DMS 273 (cell line): ENCODE measurements at regions not wholly inside any gene's neighbourhood (a gene's known extent, or its start where the extent isn't known, plus 50 kb on each side); places are given as distances from the start of the nearest gene placed in this dataset.

Experiments
- DNase-seq: peaks from one replicate; lab custom pipeline; 2025; ENCODE audit not compliant: unreplicated experiment; lab: John Stamatoyannopoulos, UW

DNA sequence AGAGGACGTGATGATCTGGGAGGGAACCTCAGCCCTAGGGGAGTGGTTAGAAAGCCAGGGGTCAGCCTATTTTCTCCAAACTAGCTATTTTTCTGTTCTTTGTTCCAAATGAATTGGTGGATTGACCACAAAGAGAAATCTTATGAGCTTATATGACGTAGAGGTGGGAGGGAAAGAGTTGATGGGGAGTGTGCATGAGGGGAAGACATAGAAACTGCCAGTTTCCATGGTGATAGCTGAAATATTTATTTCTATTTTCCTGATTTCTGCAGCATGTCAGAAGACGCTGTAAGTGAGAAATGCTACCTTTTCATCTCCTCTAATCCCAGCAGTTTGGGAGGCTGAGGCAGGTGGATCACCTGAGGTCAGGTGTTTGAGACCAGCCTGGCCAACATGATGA lies 51.4 kb upstream of the CISTR start:
- no peak for DNase-seq

DNA sequence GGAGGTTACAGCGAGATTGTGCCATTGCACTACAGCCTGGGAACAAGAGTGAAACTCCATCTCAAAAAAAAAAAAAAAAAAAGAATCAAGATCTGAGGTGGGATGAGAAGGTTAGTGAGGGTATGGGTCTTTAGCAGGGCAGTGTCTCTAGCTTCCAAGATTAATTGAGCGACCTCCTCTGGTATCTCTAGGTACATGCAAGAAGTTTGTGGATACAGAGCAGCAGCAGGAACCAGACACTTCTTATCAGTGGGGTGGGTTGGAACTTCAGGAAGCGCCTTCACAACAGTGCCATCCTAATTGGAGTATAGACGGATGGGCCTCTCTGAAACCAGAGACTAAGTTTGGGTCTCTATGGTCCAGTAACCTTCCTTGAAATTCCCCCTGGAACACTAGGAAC lies 51.9 kb upstream of the CISTR start:
- DNase-seq = peak; percentile 28

GRCh38 chr12:53804429-53804828 lies 52.6 kb upstream of the CISTR start:
- no peak for DNase-seq

DNA sequence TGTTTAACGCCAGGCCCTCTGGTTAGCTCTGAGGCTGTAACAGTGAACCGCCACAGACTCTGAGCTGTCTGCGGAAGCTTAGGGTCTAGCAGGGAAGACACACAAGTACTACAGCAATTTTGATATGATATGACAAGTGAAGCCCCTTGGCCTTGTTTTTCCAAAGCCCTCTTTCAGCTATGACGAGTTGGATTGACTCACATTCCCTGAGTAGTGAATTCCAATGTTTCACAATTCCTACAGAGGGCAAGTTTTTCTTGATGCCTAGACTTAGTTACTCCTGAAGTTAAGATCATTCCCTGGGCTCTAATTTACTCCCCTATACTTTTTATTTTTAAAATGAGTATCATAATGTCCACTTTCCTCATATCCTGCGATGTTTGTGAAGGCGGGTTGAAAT lies 53.3 kb upstream of the CISTR start:
- DNase-seq = no peak

DNA sequence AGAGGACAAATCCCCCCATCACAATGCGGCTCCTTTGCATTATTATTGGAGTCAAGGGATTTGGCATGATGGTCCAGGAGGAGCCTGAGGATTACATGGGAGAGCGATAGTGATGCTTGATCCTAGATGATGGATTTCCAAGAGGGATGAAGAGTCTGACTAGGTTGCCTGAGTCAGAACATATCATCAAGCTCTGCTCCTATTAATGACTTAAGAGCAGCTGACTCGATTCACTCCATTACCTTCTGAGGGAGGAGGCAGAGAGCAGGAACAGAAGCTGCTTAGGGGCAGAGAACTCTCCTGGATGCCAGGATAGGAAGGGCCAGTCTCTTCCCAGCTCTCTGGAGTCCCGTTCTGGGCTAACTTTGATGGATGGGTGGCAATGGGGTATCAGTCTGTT lies 54.0 kb upstream of the CISTR start:
- DNase-seq = no peak

DNA sequence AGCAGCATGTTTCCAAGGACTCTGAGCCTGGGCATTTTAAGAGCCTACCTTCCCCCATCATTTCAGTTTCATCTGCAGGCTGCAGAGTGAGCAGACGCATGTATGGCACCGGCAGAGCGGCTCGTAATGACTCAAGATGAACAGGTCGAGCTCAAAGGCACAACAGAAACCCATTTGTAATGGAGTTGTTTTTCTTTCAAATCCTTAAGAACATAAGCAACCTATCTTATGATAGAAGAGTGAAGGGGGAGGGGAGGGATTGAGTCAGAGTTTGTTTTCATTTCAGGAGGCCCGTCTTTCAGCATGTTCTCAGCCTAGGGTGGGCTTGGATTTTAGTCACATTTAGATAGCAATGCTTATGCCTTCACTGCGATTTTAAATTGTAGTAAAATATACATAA lies 54.9 kb upstream of the CISTR start:
- DNase-seq = no peak

DNA sequence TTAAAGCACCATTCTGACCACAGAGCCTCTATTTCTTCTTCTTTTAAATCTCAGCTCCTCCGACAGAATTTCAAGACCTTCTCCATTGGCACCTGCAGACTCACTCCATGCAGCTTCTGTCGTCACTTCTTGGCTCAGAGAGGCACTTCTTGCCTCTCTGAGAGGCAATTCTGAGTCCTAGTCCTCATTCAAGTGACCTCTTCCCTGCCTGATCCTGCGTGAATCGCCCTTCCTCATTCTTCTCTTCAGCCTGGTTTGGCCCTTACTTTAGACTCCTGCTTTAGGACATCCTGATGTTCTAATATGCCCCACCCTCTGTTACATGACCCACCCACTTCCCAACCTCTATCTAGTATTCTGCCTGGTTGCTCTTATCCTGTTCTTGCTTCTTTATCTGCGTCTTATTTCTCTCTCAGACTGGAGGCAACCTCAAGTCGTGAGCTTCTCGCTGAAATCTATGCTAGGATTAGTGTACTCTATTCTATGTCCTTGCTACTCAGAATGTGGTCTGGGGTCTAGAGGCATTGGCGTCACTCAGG lies 55.6 kb upstream of the CISTR start:
- DNase-seq = no peak

GRCh38 chr12:53808023-53808705 lies 56.4 kb upstream of the CISTR start:
- no peak for DNase-seq

DNA sequence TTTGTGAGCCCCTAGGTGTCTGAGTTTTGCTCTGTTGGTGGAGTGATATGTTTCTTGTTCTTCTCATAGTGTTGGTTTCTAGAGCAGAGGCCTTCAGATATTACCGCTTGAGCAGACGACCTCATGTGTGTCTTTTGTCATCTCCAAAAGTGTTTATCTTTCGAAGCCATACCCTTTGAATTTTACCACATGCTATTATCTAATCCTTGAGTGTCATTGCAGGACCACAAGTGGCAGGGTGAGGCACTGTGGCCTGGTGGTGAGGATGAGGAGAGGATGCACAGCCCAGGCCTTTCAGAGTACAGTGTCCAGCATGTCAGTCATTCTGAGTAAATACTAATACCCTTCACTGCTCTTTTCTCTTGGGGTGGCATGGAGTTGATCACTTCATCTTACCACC lies 57.2 kb upstream of the CISTR start:
- no peak for DNase-seq

- no peak for DNase-seq
Observed at GRCh38 chr12:53810950-53811349, 59.2 kb upstream of the CISTR start.

- no peak for DNase-seq
Observed at GRCh38 chr12:53811606-53812005, 59.8 kb upstream of the CISTR start.

DNA sequence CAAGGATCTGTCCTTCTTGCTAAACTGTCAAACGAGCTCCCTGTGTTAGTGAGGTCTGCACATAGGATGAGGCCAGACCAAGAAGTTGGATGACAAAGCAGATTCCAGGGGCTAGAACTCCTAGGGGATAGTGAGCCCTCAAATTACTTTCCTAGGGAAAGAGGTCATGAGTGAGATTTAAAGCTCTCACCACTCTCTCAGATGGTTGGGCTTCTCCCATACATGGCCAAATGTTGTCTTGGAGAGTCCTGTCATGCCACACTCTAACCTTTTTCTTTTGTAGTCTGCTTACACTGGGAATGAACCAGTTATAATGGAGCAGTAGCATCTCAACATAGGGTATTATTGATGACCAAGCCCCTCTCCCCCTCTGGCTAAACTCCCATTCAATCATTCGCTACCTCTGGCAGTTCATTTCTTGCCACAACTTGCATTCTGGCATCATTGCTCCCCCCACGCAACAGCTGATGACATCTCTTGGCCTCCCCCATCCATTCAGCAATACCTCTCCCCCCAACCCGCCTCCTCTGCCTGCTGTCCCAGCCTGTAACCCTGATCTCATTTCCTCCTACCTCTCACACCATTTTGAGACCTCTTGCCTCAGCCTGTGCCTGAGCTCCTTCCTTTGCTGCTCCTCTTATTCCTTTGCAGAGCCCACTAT lies 64.7 kb upstream of the CISTR start:
- DNase-seq = no peak

DNA sequence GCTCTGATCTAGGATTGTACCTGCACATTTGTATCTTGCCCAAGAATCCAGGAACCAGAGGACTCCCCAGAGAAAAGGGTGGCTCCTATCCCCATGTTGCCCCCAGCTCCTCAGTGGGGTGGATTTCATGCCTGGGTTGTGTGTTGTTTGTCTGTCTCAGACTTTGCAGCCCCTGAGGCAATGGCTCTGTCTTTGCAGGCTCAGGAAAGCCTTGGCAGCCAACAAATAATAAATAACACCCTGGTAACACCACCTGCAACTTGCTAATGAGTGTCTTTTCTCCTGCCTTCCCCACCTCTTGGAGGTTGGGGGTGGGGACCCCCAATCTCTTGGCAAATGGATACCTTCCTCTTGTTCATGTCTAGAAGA lies 65.2 kb upstream of the CISTR start:
- DNase-seq = no peak

DNA sequence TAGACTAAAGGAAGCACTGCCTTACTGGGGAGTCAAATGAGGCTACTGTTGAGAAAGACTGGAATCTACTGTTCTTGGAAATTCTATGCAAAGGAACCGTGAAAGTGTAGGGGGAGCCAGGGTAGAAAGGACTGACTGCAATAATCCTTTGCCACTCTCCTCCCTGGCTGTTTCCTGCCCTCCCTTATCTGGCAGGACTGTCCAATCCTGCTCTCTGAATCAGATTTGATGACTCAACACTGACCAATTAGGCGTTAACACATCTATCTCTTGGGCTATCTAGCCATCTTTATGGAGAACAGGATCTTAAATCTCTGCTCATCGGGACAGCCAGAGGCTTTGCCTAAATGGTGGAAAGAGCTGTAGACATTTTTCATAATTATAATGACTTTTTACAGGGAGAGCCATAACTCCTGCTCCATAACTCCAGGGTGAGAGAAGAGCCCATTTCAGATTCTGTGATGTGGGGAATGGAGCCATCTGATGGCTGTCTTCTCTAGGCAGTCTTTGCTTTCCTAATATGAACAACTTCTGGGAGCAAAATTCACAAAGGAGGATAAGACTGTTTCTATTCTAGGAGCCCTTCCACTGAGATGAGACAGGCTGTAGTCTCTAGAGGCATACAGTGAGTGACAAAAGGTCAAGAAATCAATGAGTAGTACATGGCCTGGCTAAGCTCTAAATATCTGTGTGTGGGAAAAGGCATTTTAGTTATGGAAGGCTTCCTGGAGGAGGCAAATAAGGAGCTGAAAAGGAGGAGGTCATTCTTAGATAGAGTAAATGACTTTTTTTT lies 68.9 kb upstream of the CISTR start:
- no peak for DNase-seq

DNA sequence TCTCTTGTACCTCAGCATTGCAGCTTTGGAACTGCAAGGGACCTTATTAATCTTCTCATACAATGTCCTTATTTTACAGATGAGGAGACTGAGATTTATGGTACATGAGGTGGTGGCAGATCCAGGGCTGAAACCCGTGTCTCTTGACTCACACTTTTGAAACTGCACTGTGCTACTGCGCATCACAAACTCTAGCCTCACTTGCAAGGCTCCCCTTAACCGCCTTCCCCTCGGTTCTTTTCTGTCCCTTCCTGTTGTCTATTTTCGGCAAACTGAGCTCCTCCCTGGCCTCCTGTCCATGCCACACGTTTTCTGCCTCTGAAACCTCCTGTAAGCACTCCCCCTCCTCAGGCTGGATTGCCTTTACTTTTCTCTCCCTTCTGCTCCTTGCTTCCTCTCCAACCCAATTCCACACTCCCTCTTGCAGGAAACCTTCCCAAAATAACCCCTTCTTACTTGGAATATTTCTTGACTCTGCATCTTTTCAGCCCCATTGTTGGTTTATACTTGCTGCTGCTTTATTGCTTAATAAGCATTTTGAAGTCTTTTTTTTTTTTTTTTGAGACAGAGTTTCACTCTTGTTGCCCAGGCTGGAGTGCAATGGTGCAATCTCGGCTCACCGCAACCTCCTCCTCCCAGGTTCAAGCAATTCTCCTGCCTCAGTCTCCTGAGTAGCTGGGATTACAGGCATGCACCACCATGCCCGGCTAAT lies 72.4 kb upstream of the CISTR start:
- no peak for DNase-seq

DNA sequence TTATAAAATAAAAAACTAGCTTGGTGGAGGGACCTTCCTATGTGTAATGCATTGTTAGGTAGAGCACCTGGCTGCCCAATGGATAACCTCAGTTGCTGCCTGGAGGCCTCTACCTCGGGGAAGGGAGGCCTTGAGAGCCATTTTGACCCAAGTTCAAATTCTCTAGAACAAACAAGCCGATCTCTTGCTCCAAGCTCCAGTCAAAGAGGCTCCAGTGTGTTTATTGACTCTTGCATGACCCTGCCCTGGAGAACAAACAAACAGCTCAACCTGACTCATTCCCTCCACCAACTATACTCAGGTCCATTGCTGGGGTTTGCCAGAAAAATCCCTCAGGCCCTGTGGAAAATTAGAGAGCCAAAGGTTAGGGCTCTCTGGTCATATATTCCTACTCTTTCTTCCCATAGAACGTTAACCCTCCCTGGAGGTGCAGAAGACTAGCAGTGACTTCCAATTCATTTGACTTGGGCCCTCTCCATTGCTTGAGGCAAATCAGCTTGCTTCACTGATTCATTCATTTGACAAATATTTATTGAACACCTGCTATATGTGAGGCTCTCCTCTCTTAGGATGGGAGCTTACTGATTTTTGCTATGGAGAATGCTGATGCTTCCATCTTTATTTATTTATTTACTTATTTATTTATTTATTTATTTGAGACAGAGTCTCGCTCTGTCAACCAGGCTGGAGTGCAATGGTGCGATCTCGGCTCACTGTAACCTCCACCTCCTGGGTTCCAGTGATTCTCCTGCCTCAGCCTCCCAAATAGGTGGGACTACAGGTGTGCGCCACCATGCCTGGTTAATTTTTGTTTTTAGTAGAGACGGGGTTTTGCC lies 73.7 kb upstream of the CISTR start:
- DNase-seq = no peak

GRCh38 chr12:53827306-53827705 lies 75.5 kb upstream of the CISTR start:
- DNase-seq = no peak

GRCh38 chr12:53828598-53828997 lies 76.8 kb upstream of the CISTR start:
- DNase-seq = no peak

DNA sequence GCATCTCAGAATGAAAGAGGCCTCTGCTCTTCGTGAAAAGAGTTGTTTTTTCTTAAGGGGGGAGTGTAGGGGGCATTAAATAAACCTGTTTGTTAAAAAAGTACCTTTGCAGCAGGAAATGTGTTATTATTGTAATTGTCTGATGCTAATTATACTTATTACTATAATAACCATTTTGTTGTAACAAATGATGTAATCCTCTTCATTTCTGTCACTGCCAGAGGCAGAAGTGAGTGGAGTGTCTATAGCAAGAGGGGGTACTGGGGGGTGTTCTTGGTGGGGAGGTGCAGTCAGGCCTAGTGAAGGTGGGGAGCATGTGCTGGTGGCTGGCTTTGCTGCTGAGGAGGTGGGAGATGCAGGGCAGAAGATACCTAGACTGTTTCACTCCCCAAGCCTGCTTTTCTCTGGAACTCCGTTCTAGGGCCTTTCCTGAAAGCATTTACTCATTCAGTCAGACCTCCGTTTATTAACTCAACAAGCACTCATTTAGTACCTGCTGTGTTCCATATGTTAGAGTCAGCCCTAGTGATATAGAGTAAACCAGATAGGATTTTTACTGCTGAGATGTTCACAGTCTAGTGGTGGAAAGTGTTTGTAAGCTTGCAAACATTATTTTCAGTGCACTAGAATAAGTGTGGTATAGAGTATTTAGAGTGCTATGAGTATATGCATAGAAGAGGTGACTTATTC lies 77.5 kb upstream of the CISTR start:
- DNase-seq = no peak

- no peak for DNase-seq
Observed at GRCh38 chr12:53830631-53831030, 78.9 kb upstream of the CISTR start.
